Smooth muscle cell (in vitro differentiated cells): ENCODE measurements at regions not wholly inside any gene's neighbourhood (a gene's known extent, or its start where the extent isn't known, plus 50 kb on each side); places are given as distances from the start of the nearest gene placed in this dataset.
A peak's percentile ranks its signal among the peaks of the same experiment; 100 is the strongest.

ENCODE experiments used
- DNase-seq: peaks from one replicate; lab custom pipeline; 2025; ENCODE audit not compliant: unreplicated experiment; lab: John Stamatoyannopoulos, UW
- H2AFZ ChIP-seq: fragments of 200-600 bp; sonication (generic); 2 replicates; pipeline ENCODE4 v1.6.0; 2016; ENCODE audit warnings: antibody characterized with exemption, low read depth, mild to moderate bottlenecking
- H3F3A ChIP-seq: fragments of 200-600 bp; sonication (generic); 2 replicates; pipeline ENCODE4 v1.6.0; 2017; ENCODE audit warnings: antibody characterized with exemption, low read depth
- H3K27ac ChIP-seq: fragments of 200-600 bp; sonication (generic); 2 replicates; pipeline ENCODE4 v1.5.1; 2016; ENCODE audit warnings: low read depth, mild to moderate bottlenecking
- H3K27me3 ChIP-seq: fragments of 200-600 bp; sonication (generic); 2 replicates; pipeline ENCODE4 v1.6.1; 2016; ENCODE audit warnings: low read depth, mild to moderate bottlenecking
- H3K36me3 ChIP-seq: fragments of 200-600 bp; sonication (generic); 2 replicates; pipeline ENCODE4 v1.5.1; 2016; ENCODE audit warnings: low read depth
- H3K4me1 ChIP-seq: fragments of 200-600 bp; sonication (generic); 2 replicates; pipeline ENCODE4 v1.5.1; 2016; ENCODE audit warnings: low read depth
- H3K4me2 ChIP-seq: fragments of 200-600 bp; sonication (generic); 2 replicates; pipeline ENCODE4 v1.6.0; 2016; ENCODE audit warnings: mild to moderate bottlenecking
- H3K4me3 ChIP-seq: fragments of 200-600 bp; sonication (generic); 2 replicates; pipeline ENCODE4 v1.5.1; 2016; ENCODE audit warnings: mild to moderate bottlenecking
- H3K79me2 ChIP-seq: fragments of 200-600 bp; sonication (generic); 2 replicates; pipeline ENCODE4 v1.6.0; 2016; ENCODE audit warnings: low read depth, mild to moderate bottlenecking
- H3K9ac ChIP-seq: fragments of 200-600 bp; sonication (generic); 2 replicates; pipeline ENCODE4 v1.6.0; 2016; ENCODE audit warnings: low read depth
- H3K9me3 ChIP-seq: fragments of 200-600 bp; sonication (generic); replicated peaks from 2 replicates; pipeline ENCODE4 v1.5.1; 2016; ENCODE audit warnings: low read depth
- H4K20me1 ChIP-seq: fragments of 200-600 bp; sonication (generic); 2 replicates; pipeline ENCODE4 v1.6.0; 2016; ENCODE audit warnings: low read depth
- CTCF ChIP-seq: fragments of 200-600 bp; sonication (generic); IDR thresholded peaks from 2 replicates; pipeline ENCODE4 v1.5.1; 2017; ENCODE audit warnings: borderline replicate concordance, mild to moderate bottlenecking, antibody characterized with exemption; ENCODE audit not compliant: insufficient read depth, poor library complexity, severe bottlenecking
- WGBS: methylation state at CpG from one replicate; pipeline ENCODE4 v1.1.7; 2016; ENCODE audit warnings: low lambda C conversion rate; 5-methylcytosine and 5-hydroxymethylcytosine counted together

- no peak for DNase-seq
- no peak for TF ChIP-seq CTCF
- no peak overlapping the region for H3K4me2 ChIP-seq
- H3K27ac ChIP-seq, result no peak overlapping the region
- H3K79me2 ChIP-seq, result no peaks in the 10 kb centered on the region
- peaks cover 11% of the 10 kb centered on the region for H3K4me1 ChIP-seq
- H2AFZ ChIP-seq, result no peak overlapping the region
- no peaks in the 10 kb centered on the region for H4K20me1 ChIP-seq
- H3K9ac ChIP-seq, result no peak overlapping the region
- no peak overlapping the region for H3K4me3 ChIP-seq
- H3F3A ChIP-seq, result peaks cover 7% of the 10 kb centered on the region
- H3K27me3 ChIP-seq, result no peaks in the 10 kb centered on the region
- H3K9me3 ChIP-seq, result no peaks in the 10 kb centered on the region
- H3K36me3 ChIP-seq, result no peaks in the 10 kb centered on the region
- 34% methylated on average over 1 of the region's 1 CpG for WGBS
Measured at GRCh38 chr3:65052101-65052500, 364.3 kb upstream of the ADAMTS9 start.

GRCh38 chr3:65048151-65048550, 360.4 kb upstream of the ADAMTS9 start:
- DNase-seq, result no peak
- Histone ChIP-seq H3K27me3 (no peaks in the 10 kb centered on the region), H3K9ac (peak overlapping the region; percentile 21), H2AFZ (peak overlapping the region; percentile 87), H3F3A (peaks cover 7% of the 10 kb centered on the region), H3K36me3 (no peaks in the 10 kb centered on the region), H3K79me2 (no peaks in the 10 kb centered on the region), H3K9me3 (no peaks in the 10 kb centered on the region), H3K27ac (peak overlapping the region; percentile 75), H3K4me3 (no peak overlapping the region), H3K4me1 (peaks cover 11% of the 10 kb centered on the region), H3K4me2 (peak overlapping the region; percentile 67), H4K20me1 (no peaks in the 10 kb centered on the region)
- no peak for TF ChIP-seq CTCF
- WGBS, result 36% methylated on average over 1 of the region's 1 CpG

- no peaks in the 10 kb centered on the region for H3K9me3 ChIP-seq
- no peaks in the 10 kb centered on the region for H4K20me1 ChIP-seq
- no peak for DNase-seq
- no peak overlapping the region for H3K27ac ChIP-seq
- H3K36me3 ChIP-seq, result no peaks in the 10 kb centered on the region
- no peak for TF ChIP-seq CTCF
- H2AFZ ChIP-seq, result no peak overlapping the region
- no peak overlapping the region for H3K9ac ChIP-seq
- H3K79me2 ChIP-seq, result no peaks in the 10 kb centered on the region
- H3F3A ChIP-seq, result peaks cover 7% of the 10 kb centered on the region
- no peaks in the 10 kb centered on the region for H3K27me3 ChIP-seq
- WGBS, result 97% methylated on average over 1 of the region's 1 CpG
- H3K4me2 ChIP-seq, result no peak overlapping the region
- H3K4me1 ChIP-seq, result peaks cover 11% of the 10 kb centered on the region
- no peak overlapping the region for H3K4me3 ChIP-seq
Measured at GRCh38 chr3:65045138-65045537, 357.3 kb upstream of the ADAMTS9 start.

GRCh38 chr3:65044401-65044800, 356.6 kb upstream of the ADAMTS9 start:
- no peak for DNase-seq
- peaks cover 7% of the 10 kb centered on the region for H3F3A ChIP-seq
- H3K4me2 ChIP-seq, result no peak overlapping the region
- TF ChIP-seq CTCF, result no peak
- no peaks in the 10 kb centered on the region for H3K27me3 ChIP-seq
- peaks cover 11% of the 10 kb centered on the region for H3K4me1 ChIP-seq
- H3K27ac ChIP-seq, result no peak overlapping the region
- H4K20me1 ChIP-seq, result no peaks in the 10 kb centered on the region
- H3K9me3 ChIP-seq, result no peaks in the 10 kb centered on the region
- no peak overlapping the region for H3K4me3 ChIP-seq
- H3K79me2 ChIP-seq, result no peaks in the 10 kb centered on the region
- no peak overlapping the region for H2AFZ ChIP-seq
- no peak overlapping the region for H3K9ac ChIP-seq
- H3K36me3 ChIP-seq, result no peaks in the 10 kb centered on the region
- 96% methylated on average over 6 of the region's 6 CpGs for WGBS
